HepG2 (cell line): ENCODE measurements at regions not wholly inside any gene's neighbourhood (a gene's known extent, or its start where the extent isn't known, plus 50 kb on each side); places are given as distances from the start of the nearest gene placed in this dataset.

ENCODE experiments used
- ATAC-seq: fragments of 200-7000 bp; cut with Tn5 transposase; 3 replicates; pipeline ENCODE4 v1.9.1; 2020; ENCODE audit warnings: mild to moderate bottlenecking, moderate library complexity
- BruUV-seq: library from RNA; stranded (reverse); fragments of 400-500 nt; replicated peaks from 2 replicates; lab custom pipeline; 2021; lab: Mats Ljungman, UMichigan
- CTCF ChIA-PET: fragments of 300-600 bp; formaldehyde crosslinking; extraction: SDS; loops from one replicate; lab custom pipeline; 2021; ENCODE audit warnings: low total read pairs, inconsistent platforms, low intra/inter-chr PET ratio; lab: Yijun Ruan, JAX
- POLR2A ChIA-PET: fragments of 350-600 bp; sonication (Branson Sonifier 250); formaldehyde crosslinking; loops from one replicate; lab custom pipeline; 2020; ENCODE audit warnings: antibody characterized with exemption, inconsistent platforms; lab: Yijun Ruan, JAX
- DNase-seq: peaks from one replicate; pipeline ENCODE4 v3.0.0-alpha.2; 2015; ENCODE audit warnings: low spot score
- FAIRE-seq: peaks from 3 replicates; lab custom pipeline; 2011; peaks lifted over from hg19 to GRCh38; lab: Jason Lieb, UNC
- H2AFZ ChIP-seq: one replicate; pipeline ENCODE4 v1.6.1; 2011; ENCODE audit warnings: low read length, inconsistent platforms
- H3K27ac ChIP-seq: fragments of 300-600 bp; 3 replicates; pipeline ENCODE4 v1.8.0; 2011; ENCODE audit warnings: mixed run types, mild to moderate bottlenecking, mixed read lengths, low read length, inconsistent platforms; ENCODE audit not compliant: insufficient read depth; ENCODE audit errors: extremely low read length
- H3K27me3 ChIP-seq, 2 experiments: fragments of 200-600 bp in 1 of 2; 2 replicates in 1 of 2; 3 replicates in 1 of 2; pipeline versions ENCODE4 v1.6.0 to v1.8.0; 2011; ENCODE audit warnings: low read length in 2 of 2, mild to moderate bottlenecking in 2 of 2, moderate library complexity in 2 of 2, inconsistent platforms in 1 of 2; ENCODE audit not compliant: insufficient read depth in 2 of 2, control insufficient read depth in 1 of 2
- H3K36me3 ChIP-seq, 2 experiments: fragments of 200-600 bp in 1 of 2; replicated peaks in 1 of 2; 2 replicates in 1 of 2; 3 replicates in 1 of 2; pipeline versions ENCODE4 v1.5.1 to v1.8.0; 2011; ENCODE audit warnings: low read length in 2 of 2, inconsistent platforms in 1 of 2; ENCODE audit not compliant: insufficient read depth in 2 of 2, control insufficient read depth in 1 of 2
- H3K4me1 ChIP-seq: 2 replicates; pipeline ENCODE4 v1.5.1; 2012; ENCODE audit warnings: low read length, inconsistent platforms; ENCODE audit not compliant: insufficient read depth
- H3K4me2 ChIP-seq: 2 replicates; pipeline ENCODE4 v1.6.0; 2011; ENCODE audit warnings: low read depth, low read length, inconsistent platforms
- H3K4me3 ChIP-seq, 3 experiments: fragments of 200-600 bp in 1 of 3; sonication (generic), shearing (Covaris generic) in 1 of 3; replicated peaks in 1 of 3; 2 replicates each; pipeline ENCODE4 v1.5.1; 2011 to 2016; ENCODE audit warnings: low read length in 3 of 3, inconsistent platforms in 2 of 3, low read depth in 2 of 3, mild to moderate bottlenecking in 2 of 3, control low read depth in 1 of 3, mixed read lengths in 1 of 3; ENCODE audit not compliant: insufficient read depth in 1 of 3
- H3K79me2 ChIP-seq: one replicate; pipeline ENCODE4 v1.6.1; 2011; ENCODE audit warnings: low read length, inconsistent platforms; ENCODE audit not compliant: insufficient read depth
- H3K9ac ChIP-seq: 2 replicates; pipeline ENCODE4 v1.6.0; 2011; ENCODE audit warnings: mild to moderate bottlenecking, low read depth, low read length, inconsistent platforms; ENCODE audit not compliant: insufficient read depth
- H3K9me3 ChIP-seq: 2 replicates; pipeline ENCODE4 v1.5.1; 2012; ENCODE audit warnings: mild to moderate bottlenecking, low read length
- H4K20me1 ChIP-seq: 2 replicates; pipeline ENCODE4 v1.6.0; 2011; ENCODE audit warnings: inconsistent platforms, mild to moderate bottlenecking, low read length, moderate library complexity; ENCODE audit not compliant: insufficient read depth
- ARID3A ChIP-seq: IDR thresholded peaks from 2 replicates; pipeline ENCODE4 v1.6.1; 2012; ENCODE audit warnings: low read depth, low read length, improper control_type of control experiment
- CREM ChIP-seq, 2 experiments: sonication (generic) in 1 of 2; formaldehyde crosslinking in 1 of 2; IDR thresholded peaks; 2 replicates each; pipeline versions ENCODE4 v1.4.0 to v1.6.1; 2016 to 2020; ENCODE audit warnings: antibody characterized with exemption in 1 of 2, mild to moderate bottlenecking in 1 of 2, missing genetic modification reagents in 1 of 2
- FOXA1 ChIP-seq, 2 experiments: fragments of 450-650 bp in 1 of 2; sonication (generic) in 1 of 2; formaldehyde crosslinking in 1 of 2; IDR thresholded peaks; 2 replicates each; pipeline versions ENCODE4 v1.4.0 to v1.6.1; 2016 to 2020; ENCODE audit warnings: missing genetic modification reagents in 1 of 2
- IRF2 ChIP-seq: IDR thresholded peaks from 2 replicates; pipeline ENCODE4 v1.6.1; 2018; ENCODE audit warnings: missing genetic modification reagents, missing compliant biosample characterization
- LCORL ChIP-seq, 2 experiments: fragments of 450-650 bp in 1 of 2; sonication (generic) in 1 of 2; formaldehyde crosslinking in 1 of 2; IDR thresholded peaks; 2 replicates each; pipeline versions ENCODE4 v1.5.0 to v1.6.1; 2017 to 2020; ENCODE audit warnings: antibody characterized with exemption in 1 of 2, missing genetic modification reagents in 1 of 2
- NFKBIZ ChIP-seq: IDR thresholded peaks from 2 replicates; pipeline ENCODE4 v1.6.1; 2018; ENCODE audit warnings: missing genetic modification reagents, missing compliant biosample characterization
- NR2F6 ChIP-seq, 2 experiments: IDR thresholded peaks; 2 replicates each; pipeline ENCODE4 v1.6.1; 2016; ENCODE audit warnings: antibody characterized with exemption in 1 of 2, mild to moderate bottlenecking in 1 of 2
- ZEB1 ChIP-seq: IDR thresholded peaks from 2 replicates; pipeline ENCODE4 v1.6.1; 2012; ENCODE audit warnings: mild to moderate bottlenecking, low read depth, inconsistent platforms; ENCODE audit not compliant: insufficient replicate concordance
- ZNF619 ChIP-seq: sonication (generic); formaldehyde crosslinking; IDR thresholded peaks from 2 replicates; pipeline ENCODE4 v1.4.0; 2020; ENCODE audit warnings: mild to moderate bottlenecking, missing genetic modification reagents
- WGBS: methylation state at CpG from one replicate; pipeline ENCODE4 v1.1.6; 2017; ENCODE audit warnings: low lambda C conversion rate; 5-methylcytosine and 5-hydroxymethylcytosine counted together
- in situ Hi-C: cut with HindIII; loops from 2 replicates; pipeline ENCODE4 v1.10.0; 2017; ENCODE audit warnings: low pct_unique_long_range_greater_than_20kb; ENCODE audit not compliant: extremely low pct_ligation_motif_present
- intact Hi-C: fragments of 100-400 bp; cut with micrococcal nuclease; formaldehyde crosslinking; loops from one replicate; pipeline ENCODE4 v1.10.0; 2022; ENCODE audit not compliant: unreplicated experiment

- no peak for TF ChIP-seq IRF2 (CRISPR knock-in tag)
- TF ChIP-seq, all 625 proteins: peak for 0
Observed at GRCh38 chr6:19530188-19530587, 307.0 kb upstream of the ID4 start (continued).

GRCh38 chr6:19535351-19535750 lies 301.8 kb upstream of the ID4 start:
- peaks cover 8% of the 10 kb centered on the region; the same call in 1 of the 2 replicates for H3K9me3 ChIP-seq
- intact Hi-C loops = no loop called here
- no peak overlapping the region for H3K4me3 ChIP-seq
- ChIA-PET CTCF (no interaction called here), POLR2A (no interaction called here)
- H3K36me3 ChIP-seq = no peaks in the 10 kb centered on the region
- in situ Hi-C loops = no loop called here
- no peak overlapping the region for H3K9ac ChIP-seq
- no peaks in the 10 kb centered on the region for H3K79me2 ChIP-seq
- WGBS = 5% methylated on average over 2 of the region's 2 CpGs
- FAIRE-seq (no peak), DNase-seq (no peak), ATAC-seq (no peak)
- H4K20me1 ChIP-seq = no peaks in the 10 kb centered on the region
- H3K4me1 ChIP-seq = no peaks in the 10 kb centered on the region
- no peaks in the 10 kb centered on the region for H3K27me3 ChIP-seq
- TF ChIP-seq ARID3A = no peak
- no peak for TF ChIP-seq LCORL (IDR thresholded peaks at IDR 0.05)
- no peak for TF ChIP-seq LCORL (CRISPR knock-in tag; IDR thresholded peaks at IDR 0.05)
- TF ChIP-seq NFKBIZ (CRISPR knock-in tag) = no peak
- TF ChIP-seq FOXA1 (IDR thresholded peaks at IDR 0.05) = no peak
- no peak for TF ChIP-seq FOXA1 (CRISPR knock-in tag; IDR thresholded peaks at IDR 0.05)
- no peak for TF ChIP-seq ZNF619 (CRISPR knock-in tag)
- no peak for TF ChIP-seq NR2F6 (IDR thresholded peaks at IDR 0.05)
- no peak for TF ChIP-seq NR2F6 (CRISPR knock-in tag; IDR thresholded peaks at IDR 0.05)
- TF ChIP-seq ZEB1 = no peak
- TF ChIP-seq CREM (IDR thresholded peaks at IDR 0.05) = no peak
- no peak for TF ChIP-seq CREM (CRISPR knock-in tag; IDR thresholded peaks at IDR 0.05)
- H3K27ac ChIP-seq = no peak overlapping the region
- H3K4me2 ChIP-seq = no peak overlapping the region
- no peak overlapping the region for H2AFZ ChIP-seq
- no TSS peak for BruUV-seq
